ENCODE measurements at regions not wholly inside any gene's neighbourhood (a gene's known extent, or its start where the extent isn't known, plus 50 kb on each side); places are given as distances from the start of the nearest gene placed in this dataset.

DNA sequence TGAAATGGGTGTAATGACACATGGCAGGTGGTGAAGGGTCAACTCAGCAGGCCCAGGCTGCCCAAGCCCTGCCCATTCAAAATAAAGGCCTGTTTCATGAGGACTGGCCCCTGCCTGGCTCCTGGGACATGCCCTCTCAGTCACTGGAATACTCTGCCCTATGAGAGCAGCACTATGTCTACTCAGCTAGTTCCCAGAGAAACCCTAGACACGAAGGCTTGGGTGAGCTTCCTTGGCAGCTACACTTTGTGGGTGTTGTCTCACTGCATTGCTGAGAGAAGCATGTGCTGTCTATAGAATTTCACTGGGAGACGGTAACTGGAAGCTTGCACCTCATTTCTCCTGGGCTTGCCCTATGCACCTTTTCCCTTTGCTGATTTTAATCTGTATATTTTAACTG lies 752.8 kb downstream of the LIG4 start:
- TF ChIP-seq CTCF (conservative IDR thresholded peaks at IDR 0.05) (no peak), ZFX (IDR thresholded peaks at IDR 0.05) (no peak)

Measured in C4-2B (cell line).